ENCODE measurements at regions not wholly inside any gene's neighbourhood (a gene's known extent, or its start where the extent isn't known, plus 50 kb on each side); places are given as distances from the start of the nearest gene placed in this dataset.
A peak's percentile ranks its signal among the peaks of the same experiment; 100 is the strongest.

DNA sequence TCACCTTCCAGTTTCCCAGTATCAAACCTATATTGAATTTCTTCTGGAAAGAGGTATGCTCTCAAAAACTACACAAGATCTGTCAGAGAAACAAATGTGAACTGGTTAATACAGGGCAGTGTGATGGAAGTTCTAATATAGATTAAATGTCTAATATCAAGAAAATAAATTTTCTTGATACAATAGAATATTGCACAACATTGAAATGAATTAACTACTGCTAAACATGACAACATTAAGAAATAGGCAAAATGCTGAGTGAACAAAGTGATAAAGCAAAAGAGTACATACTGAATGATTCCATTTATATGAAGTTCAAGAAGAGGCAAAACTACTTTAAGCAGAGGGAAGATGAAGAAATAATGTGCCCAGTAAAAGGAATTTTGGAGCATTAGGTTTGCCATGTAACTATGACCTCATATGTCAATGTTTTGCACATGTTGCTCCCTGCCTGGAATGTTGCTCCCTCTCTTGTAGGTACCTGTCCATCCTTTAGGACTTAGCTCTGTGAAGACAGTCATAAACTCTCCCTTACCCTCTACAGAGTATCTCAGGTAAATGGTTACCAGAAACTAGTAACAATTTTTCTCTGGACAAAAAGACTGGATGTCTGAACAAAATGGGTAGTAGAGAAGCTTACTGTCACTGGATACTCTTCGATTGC is 339.0 kb downstream of the RAD51AP2 start:
- no peak overlapping the region for H3K27ac ChIP-seq

DNA sequence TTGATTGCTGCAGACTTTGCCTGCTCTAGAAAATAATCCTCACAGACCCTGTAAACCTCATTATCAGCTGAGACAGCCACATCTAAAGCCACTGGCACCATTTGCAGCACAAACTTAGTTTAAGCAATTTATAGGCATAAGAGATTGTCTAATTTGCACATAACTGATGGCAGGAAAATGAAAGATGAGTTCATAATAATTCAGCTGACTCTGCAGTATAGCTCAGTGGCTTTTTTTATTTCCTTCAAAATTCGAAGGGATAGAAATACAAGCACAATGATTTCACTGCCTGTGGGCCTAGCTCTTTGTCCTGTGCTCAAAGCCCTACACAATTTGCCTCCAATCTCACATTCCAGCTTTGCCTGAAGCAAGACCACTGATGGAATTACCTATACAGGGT is 341.2 kb downstream of the RAD51AP2 start:
- H3K9me3 ChIP-seq (ENCODE audit: low read depth), result no peaks in the 10 kb centered on the region
- TF ChIP-seq, protein P1, sequence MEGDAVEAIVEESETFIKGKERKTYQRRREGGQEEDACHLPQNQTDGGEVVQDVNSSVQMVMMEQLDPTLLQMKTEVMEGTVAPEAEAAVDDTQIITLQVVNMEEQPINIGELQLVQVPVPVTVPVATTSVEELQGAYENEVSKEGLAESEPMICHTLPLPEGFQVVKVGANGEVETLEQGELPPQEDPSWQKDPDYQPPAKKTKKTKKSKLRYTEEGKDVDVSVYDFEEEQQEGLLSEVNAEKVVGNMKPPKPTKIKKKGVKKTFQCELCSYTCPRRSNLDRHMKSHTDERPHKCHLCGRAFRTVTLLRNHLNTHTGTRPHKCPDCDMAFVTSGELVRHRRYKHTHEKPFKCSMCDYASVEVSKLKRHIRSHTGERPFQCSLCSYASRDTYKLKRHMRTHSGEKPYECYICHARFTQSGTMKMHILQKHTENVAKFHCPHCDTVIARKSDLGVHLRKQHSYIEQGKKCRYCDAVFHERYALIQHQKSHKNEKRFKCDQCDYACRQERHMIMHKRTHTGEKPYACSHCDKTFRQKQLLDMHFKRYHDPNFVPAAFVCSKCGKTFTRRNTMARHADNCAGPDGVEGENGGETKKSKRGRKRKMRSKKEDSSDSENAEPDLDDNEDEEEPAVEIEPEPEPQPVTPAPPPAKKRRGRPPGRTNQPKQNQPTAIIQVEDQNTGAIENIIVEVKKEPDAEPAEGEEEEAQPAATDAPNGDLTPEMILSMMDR (IDR thresholded peaks at IDR 0.05; ENCODE audit: low read depth, low read length), result no peak

More for the DNA sequence above, 339.0 kb downstream of the RAD51AP2 start:
- DNase-seq (ENCODE audit: low read depth in 1 of 2, low spot score in 1 of 2), result no peak
- TF ChIP-seq, protein P1 (IDR thresholded peaks at IDR 0.05; ENCODE audit: low read depth, low read length), result no peak
- no peak overlapping the region for H3K4me3 ChIP-seq
- no peaks in the 10 kb centered on the region for H3K27me3 ChIP-seq
- H3K4me1 ChIP-seq (ENCODE audit: low read depth), result no peaks in the 10 kb centered on the region
- H3K36me3 ChIP-seq, result no peaks in the 10 kb centered on the region
- H3K9me3 ChIP-seq (ENCODE audit: low read depth), result no peaks in the 10 kb centered on the region

DNA sequence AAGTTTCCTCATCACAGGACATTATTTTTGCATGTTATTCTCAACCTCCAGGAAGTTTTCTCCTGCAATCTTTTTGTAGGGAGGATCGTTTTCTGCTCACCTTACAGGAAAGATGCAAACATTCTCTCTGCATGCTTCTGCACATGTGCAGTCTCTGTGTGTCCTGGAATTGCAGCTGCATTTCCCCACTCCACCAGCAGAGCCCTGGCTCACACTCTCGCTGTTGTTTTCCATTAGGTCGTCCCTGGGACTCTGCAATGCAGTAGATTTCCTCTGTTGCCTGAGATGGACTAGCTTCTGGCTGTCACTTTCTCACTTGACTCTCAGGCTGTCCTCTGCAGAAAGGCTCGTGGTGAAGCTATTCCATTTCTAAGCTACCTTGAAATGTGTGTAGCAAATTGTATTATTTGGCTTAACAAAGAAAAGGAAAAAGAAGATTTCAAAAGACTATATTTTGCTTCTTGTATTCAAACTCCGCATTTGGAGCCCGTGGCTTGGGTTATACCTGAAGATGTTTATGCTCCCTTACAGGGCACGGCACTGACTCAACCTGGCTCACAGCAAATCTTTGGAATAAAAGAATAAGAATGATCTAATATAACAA is 346.7 kb downstream of the RAD51AP2 start:
- DNase-seq (ENCODE audit: low read depth in 1 of 2, low spot score in 1 of 2), result peak; percentile 12 to 64
- H3K4me3 ChIP-seq, result no peak overlapping the region
- no peaks in the 10 kb centered on the region for H3K9me3 ChIP-seq (ENCODE audit: low read depth)
- no peaks in the 10 kb centered on the region for H3K36me3 ChIP-seq
- no peaks in the 10 kb centered on the region for H3K4me1 ChIP-seq (ENCODE audit: low read depth)
- no peak overlapping the region for H3K27ac ChIP-seq
- TF ChIP-seq, protein P1 (IDR thresholded peaks at IDR 0.05; ENCODE audit: low read depth, low read length), result peak; percentile 39
- no peaks in the 10 kb centered on the region for H3K27me3 ChIP-seq

More for the DNA sequence above, 341.2 kb downstream of the RAD51AP2 start:
- no peak for DNase-seq (ENCODE audit: low read depth in 1 of 2, low spot score in 1 of 2)
- H3K4me1 ChIP-seq (ENCODE audit: low read depth), result no peaks in the 10 kb centered on the region
- H3K4me3 ChIP-seq, result no peak overlapping the region
- H3K36me3 ChIP-seq, result no peaks in the 10 kb centered on the region
- no peaks in the 10 kb centered on the region for H3K27me3 ChIP-seq
- no peak overlapping the region for H3K27ac ChIP-seq

DNA sequence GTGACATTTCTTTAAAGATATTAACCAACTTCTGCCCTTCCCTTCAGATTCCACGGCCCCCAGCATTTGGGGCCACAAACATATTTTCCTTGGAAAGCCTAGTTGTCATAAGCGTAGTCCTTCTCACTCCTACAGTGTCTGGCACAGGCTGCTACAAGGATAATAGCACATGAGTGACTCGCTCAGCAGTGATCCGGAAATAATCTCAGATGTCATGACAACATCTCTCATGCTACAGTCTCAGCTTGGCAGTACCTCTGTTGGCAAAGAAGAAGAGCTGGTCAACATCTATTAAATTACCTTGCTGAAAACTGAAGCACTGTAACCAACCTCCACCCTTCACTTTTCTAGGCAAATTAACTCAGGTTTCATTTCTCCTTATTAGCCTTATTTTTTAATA is 351.7 kb downstream of the RAD51AP2 start:
- no peak overlapping the region for H3K4me3 ChIP-seq
- H3K27me3 ChIP-seq, result no peaks in the 10 kb centered on the region
- TF ChIP-seq, protein P1 (IDR thresholded peaks at IDR 0.05; ENCODE audit: low read depth, low read length), result no peak
- no peak overlapping the region for H3K27ac ChIP-seq
- H3K36me3 ChIP-seq, result no peaks in the 10 kb centered on the region
- no peaks in the 10 kb centered on the region for H3K4me1 ChIP-seq (ENCODE audit: low read depth)
- no peaks in the 10 kb centered on the region for H3K9me3 ChIP-seq (ENCODE audit: low read depth)
- no peak for DNase-seq (ENCODE audit: low read depth in 1 of 2, low spot score in 1 of 2)

DNA sequence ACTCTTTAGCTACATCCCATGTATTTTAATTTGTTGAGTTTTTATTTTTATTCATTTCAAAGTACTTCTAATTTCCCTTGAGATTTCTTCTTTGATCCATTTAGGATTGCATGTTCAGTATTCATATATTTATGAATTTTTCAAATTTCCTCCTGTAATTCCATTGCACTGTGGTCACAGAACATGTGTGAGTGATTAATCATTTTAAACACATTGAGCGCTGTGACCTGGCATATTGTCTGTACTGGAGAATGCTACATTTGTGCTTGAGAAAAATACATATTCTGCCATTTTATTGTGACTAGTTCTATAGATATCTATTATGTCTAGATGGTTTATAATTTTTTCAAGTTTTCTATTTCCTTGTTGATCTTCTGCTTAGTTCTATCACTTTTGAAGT is 353.7 kb downstream of the RAD51AP2 start:
- no peaks in the 10 kb centered on the region for H3K36me3 ChIP-seq
- TF ChIP-seq, protein P1 (IDR thresholded peaks at IDR 0.05; ENCODE audit: low read depth, low read length), result no peak
- H3K27me3 ChIP-seq, result no peaks in the 10 kb centered on the region
- no peak overlapping the region for H3K4me3 ChIP-seq
- H3K27ac ChIP-seq, result no peak overlapping the region
- no peak for DNase-seq (ENCODE audit: low read depth in 1 of 2, low spot score in 1 of 2)
- no peaks in the 10 kb centered on the region for H3K4me1 ChIP-seq (ENCODE audit: low read depth)
- H3K9me3 ChIP-seq (ENCODE audit: low read depth), result no peaks in the 10 kb centered on the region

All from cardiac muscle cell (in vitro differentiated cells and primary cell).